Naive thymus-derived CD8-positive, alpha-beta T cell (primary cell): ENCODE measurements at regions not wholly inside any gene's neighbourhood (a gene's known extent, or its start where the extent isn't known, plus 50 kb on each side); places are given as distances from the start of the nearest gene placed in this dataset.
"Not testable (repeated sequence)": the region's sequence is repeated elsewhere in the genome, so short reads cannot be mapped to it uniquely, and the experiment has no call there.

Source experiments
- ATAC-seq, 2 donors: fragments of 150-1000 bp; cut with Tn5 transposase in 1 of 2; sonication (Bioruptor Pico), chemical (Tn5 transposase) in 1 of 2; 1 replicate in 1 of 2; 2 replicates in 1 of 2; pipeline ENCODE4 v1.10.0; 2021; ENCODE audit warnings: mild to moderate bottlenecking in 2 of 2, moderate library complexity in 2 of 2
- POLR2A ChIA-PET: fragments of 350-600 bp; sonication (Branson Sonifier 250); formaldehyde crosslinking; loops from one replicate; lab custom pipeline; 2021; ENCODE audit warnings: antibody characterized with exemption; lab: Charles Lee
- DNase-seq, 10 donors: peaks; one replicate each; pipeline versions ENCODE4 v3.0.0 to v3.0.0-alpha.2; 2020 to 2022
- H3K27ac Mint-ChIP-seq, 10 donors: one replicate each; pipeline ENCODE4 v1.8.0; 2020 to 2022; ENCODE audit warnings: mild to moderate bottlenecking in 10 of 10, mixed read lengths in 10 of 10, moderate library complexity in 4 of 10, inconsistent platforms in 1 of 10
- H3K27me3 Mint-ChIP-seq, 5 donors: one replicate each; pipeline ENCODE4 v1.8.0; 2021 to 2022; ENCODE audit warnings: mixed read lengths in 5 of 5
- H3K36me3 Mint-ChIP-seq, 3 donors: one replicate each; pipeline ENCODE4 v1.8.0; 2020 to 2022; ENCODE audit warnings: mixed read lengths in 3 of 3, mild to moderate bottlenecking in 2 of 3, inconsistent platforms in 1 of 3
- H3K4me1 Mint-ChIP-seq, 4 donors: one replicate each; pipeline ENCODE4 v1.8.0; 2021 to 2022; ENCODE audit warnings: mixed read lengths in 4 of 4
- H3K4me3 Mint-ChIP-seq, 10 donors: one replicate each; pipeline ENCODE4 v1.8.0; 2020 to 2022; ENCODE audit warnings: mild to moderate bottlenecking in 10 of 10, mixed read lengths in 10 of 10, moderate library complexity in 6 of 10, inconsistent platforms in 1 of 10
- H3K9me3 Mint-ChIP-seq, 9 donors: one replicate each; pipeline ENCODE4 v1.8.0; 2020 to 2022; ENCODE audit warnings: mixed read lengths in 9 of 9, mild to moderate bottlenecking in 3 of 9, inconsistent platforms in 1 of 9, moderate library complexity in 1 of 9

DNA sequence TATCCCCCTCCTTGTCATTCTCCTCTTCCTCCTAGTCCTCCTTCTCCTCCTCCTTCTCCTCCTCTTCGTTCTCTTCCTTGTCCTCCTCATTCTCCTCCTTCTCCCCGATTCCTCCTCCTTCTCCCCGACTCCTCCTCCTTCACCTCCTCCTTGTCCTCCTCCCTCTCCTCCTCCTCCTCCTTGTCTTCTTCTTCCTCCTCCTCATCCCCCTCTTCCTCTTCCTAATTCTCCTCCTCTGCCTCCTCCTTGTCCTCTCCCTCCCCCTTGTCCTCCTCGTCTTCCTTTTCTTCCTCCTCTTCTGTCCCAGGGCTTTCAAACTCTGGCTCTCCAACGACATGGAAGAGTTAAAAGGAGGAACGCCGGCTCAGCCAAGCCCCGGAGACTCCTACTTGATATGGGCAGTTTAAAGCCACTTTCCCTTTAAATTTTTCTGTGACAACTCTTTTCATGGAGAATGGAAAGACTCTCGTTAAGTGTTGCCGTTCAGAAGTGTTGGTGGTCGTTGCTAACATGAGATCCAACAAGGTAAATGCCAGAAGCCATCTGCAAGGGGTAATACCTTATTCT is 115.5 kb upstream of the FAM20C start:
- H3K27ac Mint-ChIP-seq, POLR2A ChIA-PET, DNase-seq, H3K9me3 Mint-ChIP-seq, H3K4me3 Mint-ChIP-seq, H3K27me3 Mint-ChIP-seq, H3K36me3 Mint-ChIP-seq, H3K4me1 Mint-ChIP-seq, ATAC-seq: not testable (repeated sequence)

DNA sequence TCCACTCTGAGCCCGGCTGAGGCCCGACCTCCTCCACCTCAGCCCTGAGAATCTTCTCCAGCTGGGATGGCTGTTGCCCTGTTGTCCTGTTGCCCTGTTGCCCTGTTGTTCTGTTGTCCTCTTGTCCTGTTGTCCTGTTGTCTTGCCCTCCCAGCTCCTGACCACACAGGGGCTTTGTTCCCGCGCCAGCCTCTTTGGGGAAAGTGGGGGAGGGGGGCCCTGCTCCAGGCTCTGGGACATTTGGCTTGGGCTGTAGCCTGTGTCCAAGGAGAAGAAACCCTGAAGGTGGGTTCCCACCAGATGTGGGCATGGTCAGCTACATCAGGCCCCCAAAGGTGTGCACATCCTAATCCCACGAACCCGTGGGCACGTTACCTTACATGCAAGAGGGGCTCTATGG is 113.5 kb upstream of the FAM20C start:
- H3K4me1 Mint-ChIP-seq, H3K9me3 Mint-ChIP-seq, ATAC-seq, H3K27me3 Mint-ChIP-seq, H3K27ac Mint-ChIP-seq, POLR2A ChIA-PET, H3K4me3 Mint-ChIP-seq, H3K36me3 Mint-ChIP-seq: not testable (repeated sequence)
- peak in 2 of 10 donors; percentile 8 to 10 for DNase-seq

DNA sequence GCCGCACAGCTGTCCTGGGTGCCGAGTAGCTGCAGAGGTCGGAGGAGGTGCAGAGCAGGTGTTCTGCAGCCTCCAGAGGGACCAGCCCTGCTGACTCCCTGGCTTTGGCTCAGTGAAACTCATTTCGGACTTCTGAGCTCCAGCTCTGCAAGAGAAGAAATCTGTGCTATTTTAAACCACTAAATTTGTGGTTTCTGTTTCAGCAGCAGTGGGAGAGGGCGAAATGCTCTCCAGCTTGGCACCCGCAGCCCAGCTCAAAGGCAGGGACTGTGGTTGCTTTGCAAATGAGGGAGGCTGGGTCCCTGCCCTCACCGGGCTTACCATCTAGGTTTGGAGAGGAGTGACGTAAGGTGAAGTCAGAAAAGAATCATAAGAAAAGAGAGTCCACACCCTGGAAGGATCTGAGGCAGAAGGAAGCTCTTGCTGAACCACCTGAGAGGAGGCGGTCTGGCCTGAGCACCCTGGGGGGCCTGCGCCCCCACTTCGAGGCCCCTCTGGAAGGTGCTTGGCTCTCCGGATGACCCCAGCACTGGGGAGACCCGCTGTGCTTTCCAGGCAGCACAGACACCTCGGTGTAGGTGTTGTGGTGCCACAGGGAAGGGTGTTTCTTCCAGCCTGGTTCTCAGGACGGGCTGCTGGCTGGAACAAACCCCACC is 112.8 kb upstream of the FAM20C start:
- H3K4me3 Mint-ChIP-seq, POLR2A ChIA-PET: not testable (repeated sequence)

DNA sequence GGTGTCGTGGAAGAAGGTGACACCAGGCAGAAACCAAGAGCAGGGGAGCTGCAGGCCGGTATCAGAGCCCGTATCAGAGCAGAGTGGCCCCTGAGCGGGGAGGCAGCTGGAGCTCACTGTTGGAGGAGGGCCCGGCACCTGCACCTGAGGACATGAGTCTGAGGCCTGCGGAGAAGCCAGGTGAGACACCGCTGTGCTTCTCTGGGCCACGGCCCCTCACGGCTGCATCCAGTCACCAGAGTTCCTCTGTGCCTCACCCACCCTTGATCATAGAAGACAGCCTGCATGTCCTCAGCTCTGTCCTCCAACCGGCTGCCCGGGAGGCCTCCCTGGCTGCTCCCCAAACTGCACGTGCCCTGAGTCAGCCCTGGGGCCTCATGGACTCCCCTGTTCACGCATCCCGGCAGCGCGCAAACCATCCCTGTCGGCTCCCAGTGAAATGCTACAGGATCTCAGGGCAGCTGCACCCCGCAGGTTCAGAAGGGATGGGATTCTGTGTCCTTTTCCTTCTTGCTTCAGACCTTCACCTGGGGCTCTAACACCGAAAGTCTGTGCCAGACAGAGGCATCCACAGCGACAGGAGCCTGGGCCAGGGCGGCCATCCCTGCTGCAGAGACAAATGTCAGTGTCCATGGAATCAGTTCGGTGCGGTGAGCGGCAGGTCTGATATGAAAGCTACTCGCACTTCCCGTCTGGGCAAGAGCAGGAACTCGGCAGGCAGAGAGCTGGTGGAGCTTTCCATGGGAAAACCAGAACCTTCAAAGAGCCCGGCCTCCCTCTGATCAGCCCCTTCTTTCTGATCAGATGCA is 111.9 kb upstream of the FAM20C start:
- Mint-ChIP-seq H3K4me3 (no peak overlapping the region), H3K27ac (no peak overlapping the region), H3K27me3 (peaks cover 0 to 8% (median 2%) of the 10 kb centered on the region in 5 donors), H3K9me3 (no peaks in the 10 kb centered on the region), H3K4me1 (peaks cover 0 to 2% (median 0%) of the 10 kb centered on the region in 4 donors), H3K36me3 (no peaks in the 10 kb centered on the region)
- ATAC-seq = no peak
- DNase-seq = peak in 1 of 10 donors; percentile 13
- POLR2A ChIA-PET = no interaction called here

More for the DNA sequence above, 112.8 kb upstream of the FAM20C start:
- not testable (repeated sequence) for H3K27ac Mint-ChIP-seq, H3K4me1 Mint-ChIP-seq, H3K36me3 Mint-ChIP-seq, ATAC-seq, H3K27me3 Mint-ChIP-seq, H3K9me3 Mint-ChIP-seq
- DNase-seq = peak in 2 of 10 donors; percentile 8 to 26

DNA sequence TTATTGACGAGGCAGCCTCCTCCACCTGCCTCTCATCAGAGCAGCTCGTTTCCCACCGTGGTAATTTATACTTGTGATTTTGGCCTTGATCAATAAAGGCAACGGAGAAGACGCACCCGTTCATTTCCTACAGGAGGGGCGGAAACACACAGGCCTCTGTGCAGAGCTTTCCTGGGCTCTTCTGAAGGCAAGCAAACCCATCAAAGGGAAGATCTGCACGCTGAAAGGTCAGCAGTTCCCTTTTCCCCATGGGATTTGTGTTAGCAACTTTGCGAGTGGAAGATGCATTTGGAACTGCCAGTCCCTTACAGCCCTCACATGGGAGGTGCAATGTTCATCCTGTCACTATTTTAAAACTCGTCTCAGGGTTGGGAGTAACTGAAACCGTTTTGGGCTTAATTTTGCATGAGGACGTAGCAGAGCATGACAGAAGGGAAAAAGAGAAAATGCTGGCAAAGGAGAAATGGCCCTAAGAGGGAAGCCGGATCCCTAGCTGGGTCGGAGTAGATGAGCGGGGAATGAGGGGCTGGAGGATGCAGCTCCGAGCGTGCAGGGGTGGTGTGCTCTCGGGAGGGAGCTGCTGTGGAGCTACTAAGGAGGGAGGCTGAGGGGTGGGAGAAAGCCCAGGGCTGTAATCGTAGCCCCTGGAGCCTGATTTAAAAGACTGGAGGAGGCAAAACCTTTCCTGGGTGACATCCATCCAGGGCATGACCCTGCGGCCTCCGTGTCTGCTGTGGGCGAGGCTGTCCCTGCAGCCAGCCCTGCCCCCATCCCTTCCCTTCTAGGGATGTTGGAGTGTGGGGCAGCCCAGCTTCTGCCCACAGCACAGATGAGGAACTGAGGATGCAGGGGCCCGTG is 111.1 kb upstream of the FAM20C start:
- H3K27me3 Mint-ChIP-seq = peaks cover 0 to 8% (median 2%) of the 10 kb centered on the region in 5 donors
- H3K9me3 Mint-ChIP-seq = no peaks in the 10 kb centered on the region
- H3K36me3 Mint-ChIP-seq = no peaks in the 10 kb centered on the region
- DNase-seq (peak in 1 of 10 donors; percentile 24), ATAC-seq (no peak)
- peak overlapping the region in 1 of 10 donors; percentile 17 for H3K27ac Mint-ChIP-seq
- H3K4me3 Mint-ChIP-seq = no peak overlapping the region
- POLR2A ChIA-PET = no interaction called here
- peaks cover 0 to 2% (median 0%) of the 10 kb centered on the region in 4 donors for H3K4me1 Mint-ChIP-seq

DNA sequence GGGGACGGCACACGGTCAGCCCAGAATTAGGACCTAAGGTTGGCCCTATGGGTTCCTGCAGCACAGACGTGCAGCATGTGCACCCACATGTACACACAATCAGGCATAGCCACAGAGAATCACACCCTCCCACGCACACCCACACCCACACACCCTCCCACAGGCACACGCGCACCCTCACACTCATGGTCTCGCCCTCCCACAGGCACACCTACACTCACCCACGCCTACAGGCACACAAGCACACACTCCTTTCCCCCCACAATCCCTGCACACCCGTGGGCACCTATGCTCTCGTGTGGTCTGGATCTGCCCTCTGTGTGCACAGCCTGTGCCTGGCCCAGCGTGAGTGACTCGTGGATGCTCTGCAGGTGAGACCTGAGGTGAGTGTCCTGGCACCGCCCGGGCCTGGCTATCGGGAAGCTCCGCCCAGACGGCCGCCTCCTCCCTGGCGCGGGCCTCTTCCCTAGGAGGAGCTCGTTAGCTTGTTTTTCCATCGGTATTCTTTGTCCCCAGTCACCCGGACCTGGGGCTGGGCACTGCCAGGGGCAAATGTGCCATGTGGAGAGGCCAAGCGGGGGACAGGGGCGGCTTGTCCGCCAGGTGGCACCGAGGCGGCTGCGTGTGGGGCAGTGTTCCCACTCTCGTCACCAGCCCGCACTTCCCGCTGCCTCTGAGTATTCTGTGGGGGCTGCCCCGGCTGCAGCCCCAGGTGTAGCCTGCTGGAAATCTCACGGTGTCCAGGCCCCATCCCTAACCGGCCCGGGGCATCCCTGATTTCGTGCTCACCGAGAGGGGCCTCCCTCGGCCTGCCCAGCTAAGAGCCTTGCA is 110.2 kb upstream of the FAM20C start:
- peak in 2 of 10 donors; percentile 14 to 58 for DNase-seq

DNA sequence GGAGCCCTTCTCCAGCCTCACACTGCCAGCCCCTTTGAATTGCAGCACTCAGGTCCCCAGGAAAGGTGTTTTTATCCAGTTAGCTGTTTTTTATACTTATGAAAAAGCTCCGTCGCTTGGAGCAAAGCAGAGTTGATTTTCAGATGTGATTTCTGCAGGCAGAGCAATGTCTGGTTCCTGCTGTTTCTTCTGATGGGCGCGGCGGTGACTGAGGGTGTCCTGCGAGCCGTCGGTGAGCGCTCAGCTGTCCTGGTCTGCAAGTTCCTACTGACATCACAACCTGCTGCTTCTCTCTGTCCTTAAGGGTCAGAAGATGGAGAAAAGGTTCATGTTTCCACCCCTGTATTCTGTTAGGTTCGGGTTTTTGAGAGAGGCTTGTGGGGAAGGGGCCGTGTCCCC is 109.6 kb upstream of the FAM20C start:
- Mint-ChIP-seq H3K4me3 (no peak overlapping the region), H3K9me3 (no peaks in the 10 kb centered on the region), H3K27me3 (peaks cover 0 to 8% (median 2%) of the 10 kb centered on the region in 5 donors), H3K36me3 (no peaks in the 10 kb centered on the region), H3K27ac (no peak overlapping the region), H3K4me1 (peaks cover 0 to 2% (median 0%) of the 10 kb centered on the region in 4 donors)
- ATAC-seq = no peak
- POLR2A ChIA-PET = no interaction called here
- DNase-seq = no peak

More for the DNA sequence above, 110.2 kb upstream of the FAM20C start:
- Mint-ChIP-seq H3K27me3 (peaks cover 0 to 8% (median 2%) of the 10 kb centered on the region in 5 donors), H3K27ac (peak overlapping the region in 1 of 10 donors; percentile 31), H3K36me3 (no peaks in the 10 kb centered on the region), H3K4me3 (no peak overlapping the region), H3K4me1 (peaks cover 0 to 2% (median 0%) of the 10 kb centered on the region in 4 donors), H3K9me3 (no peaks in the 10 kb centered on the region)
- POLR2A ChIA-PET = no interaction called here
- ATAC-seq = no peak

DNA sequence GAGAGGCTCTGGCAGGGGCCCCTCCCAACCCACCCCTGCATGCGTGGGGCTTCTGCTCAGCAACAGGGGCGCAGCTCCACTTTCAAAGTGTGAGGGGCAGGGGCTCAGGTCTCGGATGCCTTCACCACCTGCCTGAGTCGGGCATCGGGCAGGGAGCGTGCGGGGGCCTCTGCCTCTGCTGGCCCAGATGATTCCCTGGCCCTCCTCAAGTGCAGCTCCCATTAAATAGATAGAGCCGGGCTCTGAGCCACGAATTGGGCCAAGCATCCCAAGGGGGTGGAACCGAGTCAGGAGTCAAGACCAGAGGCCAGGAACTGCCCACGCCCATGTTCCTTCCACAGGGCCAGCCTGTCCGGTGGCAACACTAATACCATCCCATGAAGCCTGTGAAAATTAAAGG is 108.9 kb upstream of the FAM20C start:
- DNase-seq = no peak
- POLR2A ChIA-PET = no interaction called here
- no peaks in the 10 kb centered on the region for H3K36me3 Mint-ChIP-seq
- H3K27me3 Mint-ChIP-seq = peaks cover 0 to 8% (median 2%) of the 10 kb centered on the region in 5 donors
- no peaks in the 10 kb centered on the region for H3K9me3 Mint-ChIP-seq
- no peak overlapping the region for H3K4me3 Mint-ChIP-seq
- no peak overlapping the region for H3K27ac Mint-ChIP-seq
- no peak for ATAC-seq
- peaks cover 0 to 2% (median 0%) of the 10 kb centered on the region in 4 donors for H3K4me1 Mint-ChIP-seq

DNA sequence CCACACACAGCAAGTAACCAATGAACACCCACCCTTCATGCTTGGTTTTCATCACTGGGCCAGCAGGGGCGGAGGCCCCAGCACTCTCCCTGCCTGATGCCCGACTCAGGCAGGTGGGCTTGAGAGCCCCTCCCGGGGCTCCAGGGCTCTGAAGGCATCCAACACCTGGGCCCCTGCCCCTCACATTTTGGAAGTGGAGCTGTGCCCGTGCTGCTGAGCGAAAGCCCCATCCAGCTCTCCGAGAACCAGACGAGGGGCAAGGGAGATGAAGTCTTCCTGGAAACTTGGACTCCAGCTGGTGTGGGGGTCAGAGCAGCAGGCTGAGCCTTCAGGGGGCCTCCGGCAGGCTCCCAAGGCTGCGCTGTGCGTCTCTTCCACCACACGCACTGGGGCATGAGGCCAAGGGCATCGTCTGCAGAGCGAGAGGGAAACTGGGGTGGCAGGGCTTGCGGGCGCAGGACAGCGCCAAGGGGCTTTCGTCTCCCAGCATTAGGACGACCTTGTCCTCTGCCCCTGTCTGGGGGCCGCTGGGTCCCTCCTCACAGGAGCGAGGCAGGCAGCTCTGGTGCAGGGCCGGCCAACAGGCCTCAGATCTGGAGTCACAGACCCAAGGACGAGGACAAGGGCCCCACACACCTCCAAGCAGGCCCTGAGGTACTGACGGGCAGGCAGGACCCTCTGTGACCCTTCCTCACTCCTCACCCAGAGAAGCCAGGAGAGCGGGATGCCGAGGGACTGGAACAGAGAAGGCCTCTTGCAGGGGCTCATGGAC is 108.3 kb upstream of the FAM20C start:
- H3K9me3 Mint-ChIP-seq = no peaks in the 10 kb centered on the region
- H3K4me3 Mint-ChIP-seq = no peak overlapping the region
- DNase-seq (peak in 1 of 10 donors; percentile 58), ATAC-seq (no peak)
- POLR2A ChIA-PET = no interaction called here
- peaks cover 0 to 2% (median under 1%) of the 10 kb centered on the region in 4 donors for H3K4me1 Mint-ChIP-seq
- no peaks in the 10 kb centered on the region for H3K36me3 Mint-ChIP-seq
- H3K27me3 Mint-ChIP-seq = peaks cover 0 to 8% (median 2%) of the 10 kb centered on the region in 5 donors
- no peak overlapping the region for H3K27ac Mint-ChIP-seq

DNA sequence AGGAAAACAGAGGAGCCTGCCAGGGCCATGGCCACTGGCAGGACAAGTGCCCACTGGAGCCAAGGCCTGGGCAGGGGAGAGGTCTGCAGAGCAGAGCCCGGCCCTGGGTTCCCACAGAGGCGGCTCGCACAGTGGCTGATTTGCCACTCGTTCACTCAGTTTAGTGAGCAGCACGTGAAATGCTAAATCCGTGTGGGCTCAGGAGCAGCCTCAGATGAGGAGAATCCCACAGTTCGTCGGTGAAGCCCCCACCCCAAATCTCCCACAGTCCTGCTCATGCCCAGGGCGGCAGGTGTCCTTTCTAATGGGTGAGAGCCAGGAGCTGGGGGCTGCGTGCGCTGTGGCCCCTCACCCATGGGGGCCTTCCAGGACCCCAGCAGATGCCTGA is 107.7 kb upstream of the FAM20C start:
- no peak overlapping the region for H3K4me3 Mint-ChIP-seq

More for the DNA sequence above, 107.7 kb upstream of the FAM20C start:
- POLR2A ChIA-PET = no interaction called here
- H3K9me3 Mint-ChIP-seq = no peaks in the 10 kb centered on the region
- ATAC-seq (no peak), DNase-seq (no peak)
- peak overlapping the region in 1 of 10 donors; percentile 17 for H3K27ac Mint-ChIP-seq
- peaks cover 0 to 3% (median 0%) of the 10 kb centered on the region in 4 donors for H3K4me1 Mint-ChIP-seq
- H3K36me3 Mint-ChIP-seq = no peaks in the 10 kb centered on the region
- H3K27me3 Mint-ChIP-seq = peaks cover 0 to 8% (median 2%) of the 10 kb centered on the region in 5 donors
